Lower leg skin (tissue), 4 donors: ENCODE measurements at regions not wholly inside any gene's neighbourhood (a gene's known extent, or its start where the extent isn't known, plus 50 kb on each side); places are given as distances from the start of the nearest gene placed in this dataset.

Source experiments
- DNase-seq, 2 donors: peaks; one replicate each; pipeline ENCODE4 v3.0.0-alpha.2; 2019; ENCODE audit warnings: low spot score in 2 of 2
- H3K4me3 ChIP-seq: fragments of 200-600 bp; sonication (generic); 2 replicates; pipeline ENCODE4 v1.5.1; 2017; ENCODE audit warnings: mild to moderate bottlenecking, low read depth; ENCODE audit not compliant: poor library complexity, severe bottlenecking
- POLR2A ChIP-seq, 2 donors: fragments of 450-650 bp; IDR thresholded peaks; one replicate each; pipeline ENCODE4 v1.6.1; 2016 to 2017; ENCODE audit warnings: antibody characterized with exemption in 2 of 2, mild to moderate bottlenecking in 1 of 2, moderate library complexity in 1 of 2
- WGBS, 2 donors: methylation state at CpG; one replicate each; pipeline ENCODE4 v1.1.5; 2018; 5-methylcytosine and 5-hydroxymethylcytosine counted together
- intact Hi-C: fragments of 100-400 bp; cut with DNase I; formaldehyde crosslinking; loops from one replicate; pipeline ENCODE4 v1.15.0; 2023; ENCODE audit warnings: low total_unique reads
- TF ChIP-seq, protein P1 (sequence below), 3 donors: fragments of 450-650 bp; IDR thresholded peaks; one replicate each; pipeline ENCODE4 v1.5.1; 2016; ENCODE audit warnings: antibody characterized with exemption in 3 of 3, mild to moderate bottlenecking in 3 of 3, moderate library complexity in 2 of 3

DNA sequence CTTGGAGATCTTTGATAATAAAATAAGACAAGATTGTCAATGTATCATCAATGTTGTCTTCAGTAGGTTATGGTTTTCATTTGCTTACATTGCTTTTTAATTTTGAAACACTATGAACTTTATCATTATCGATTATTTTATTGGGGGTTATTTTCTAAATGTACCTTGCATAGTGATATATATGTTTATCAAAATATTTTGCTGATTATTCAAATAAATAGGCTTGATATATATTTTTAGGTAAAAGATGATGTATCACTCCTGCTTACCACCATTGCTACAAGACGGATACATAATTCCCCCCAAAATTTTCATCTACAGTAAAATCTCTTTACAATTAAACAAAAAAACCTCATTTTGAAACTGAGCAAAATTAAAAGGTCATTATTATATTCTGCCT is 293.8 kb downstream of the SUCLG1 start:
- H3K4me3 ChIP-seq: no peak overlapping the region
- DNase-seq: no peak
- TF ChIP-seq, protein P1, sequence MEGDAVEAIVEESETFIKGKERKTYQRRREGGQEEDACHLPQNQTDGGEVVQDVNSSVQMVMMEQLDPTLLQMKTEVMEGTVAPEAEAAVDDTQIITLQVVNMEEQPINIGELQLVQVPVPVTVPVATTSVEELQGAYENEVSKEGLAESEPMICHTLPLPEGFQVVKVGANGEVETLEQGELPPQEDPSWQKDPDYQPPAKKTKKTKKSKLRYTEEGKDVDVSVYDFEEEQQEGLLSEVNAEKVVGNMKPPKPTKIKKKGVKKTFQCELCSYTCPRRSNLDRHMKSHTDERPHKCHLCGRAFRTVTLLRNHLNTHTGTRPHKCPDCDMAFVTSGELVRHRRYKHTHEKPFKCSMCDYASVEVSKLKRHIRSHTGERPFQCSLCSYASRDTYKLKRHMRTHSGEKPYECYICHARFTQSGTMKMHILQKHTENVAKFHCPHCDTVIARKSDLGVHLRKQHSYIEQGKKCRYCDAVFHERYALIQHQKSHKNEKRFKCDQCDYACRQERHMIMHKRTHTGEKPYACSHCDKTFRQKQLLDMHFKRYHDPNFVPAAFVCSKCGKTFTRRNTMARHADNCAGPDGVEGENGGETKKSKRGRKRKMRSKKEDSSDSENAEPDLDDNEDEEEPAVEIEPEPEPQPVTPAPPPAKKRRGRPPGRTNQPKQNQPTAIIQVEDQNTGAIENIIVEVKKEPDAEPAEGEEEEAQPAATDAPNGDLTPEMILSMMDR (IDR thresholded peaks at IDR 0.05): no peak
- TF ChIP-seq POLR2A (IDR thresholded peaks at IDR 0.05): no peak
- 87 to 94% methylated on average over 2 of the region's 2 CpGs for WGBS, 2 donors
- intact Hi-C loops: no loop called here

DNA sequence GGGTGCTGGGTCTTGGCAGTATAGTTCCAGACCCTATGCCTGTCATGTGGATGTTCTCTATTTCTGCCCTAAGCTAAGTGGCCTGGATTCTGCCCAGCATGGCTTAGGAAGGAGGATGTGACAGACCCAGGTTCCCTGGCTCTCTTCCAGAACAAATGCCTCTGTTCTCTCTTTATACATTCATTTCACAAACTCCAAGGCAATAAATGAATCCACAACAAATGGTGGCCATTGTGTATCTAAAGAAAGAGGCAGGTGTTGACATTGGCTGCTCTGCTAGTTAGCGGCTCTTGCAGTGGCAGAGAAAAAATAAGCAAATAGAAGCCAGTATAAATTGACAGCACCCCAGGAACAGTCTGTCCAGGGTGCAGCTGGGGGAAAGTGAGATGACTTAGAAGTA is 298.6 kb downstream of the SUCLG1 start:
- WGBS, 2 donors: 82 to 86% methylated on average over 1 of the region's 1 CpG
- intact Hi-C loops: no loop called here
- TF ChIP-seq, protein P1 (IDR thresholded peaks at IDR 0.05): no peak
- no peak for TF ChIP-seq POLR2A (IDR thresholded peaks at IDR 0.05)
- H3K4me3 ChIP-seq: no peak overlapping the region
- DNase-seq: no peak

DNA sequence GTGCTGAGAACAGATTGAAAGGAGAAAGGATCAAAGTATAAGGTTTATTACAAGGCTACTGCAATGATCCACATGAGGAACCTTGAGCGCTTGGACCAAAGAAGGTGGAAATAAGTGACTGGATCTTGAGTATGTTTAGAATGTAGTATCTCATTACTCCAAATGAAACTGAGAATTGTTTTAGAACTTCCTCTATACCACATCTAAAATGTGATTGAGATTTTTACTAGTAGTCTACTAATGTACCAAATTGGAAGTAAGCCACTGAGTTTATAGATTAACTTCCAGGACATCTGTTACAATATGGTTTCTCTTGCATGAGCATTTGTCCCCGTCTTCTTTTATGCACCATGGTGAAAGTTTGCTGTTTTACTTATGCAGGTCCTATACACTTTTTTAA is 300.5 kb downstream of the SUCLG1 start:
- no peak for TF ChIP-seq POLR2A (IDR thresholded peaks at IDR 0.05)
- TF ChIP-seq, protein P1 (IDR thresholded peaks at IDR 0.05): no peak
- 86 to 94% methylated on average over 2 of the region's 2 CpGs for WGBS, 2 donors
- DNase-seq: no peak
- intact Hi-C loops: no loop called here
- H3K4me3 ChIP-seq: no peak overlapping the region

DNA sequence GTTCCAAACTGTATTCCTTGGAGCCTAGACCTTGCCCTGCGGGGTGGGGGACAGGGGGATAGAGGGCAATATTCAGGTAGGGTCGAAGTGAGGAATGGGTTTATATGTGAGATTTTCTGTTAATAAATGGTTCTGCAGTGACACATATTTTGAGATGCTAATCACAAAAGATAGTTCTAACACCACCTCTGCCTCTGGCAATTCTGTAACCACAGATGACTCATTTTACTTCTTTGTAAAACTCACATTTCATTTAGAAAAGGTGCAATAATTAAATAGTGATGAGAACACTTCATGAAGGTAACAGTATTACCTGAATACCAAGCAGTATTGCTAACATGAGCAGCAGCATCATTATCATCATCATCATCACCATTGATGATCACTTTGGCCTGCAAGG is 306.6 kb downstream of the SUCLG1 start:
- TF ChIP-seq POLR2A (IDR thresholded peaks at IDR 0.05): no peak
- TF ChIP-seq, protein P1 (IDR thresholded peaks at IDR 0.05): no peak
- no peak for DNase-seq
- intact Hi-C loops: no loop called here
- H3K4me3 ChIP-seq: no peak overlapping the region
- WGBS, 2 donors: 55 to 65% methylated on average over 2 of the region's 2 CpGs

DNA sequence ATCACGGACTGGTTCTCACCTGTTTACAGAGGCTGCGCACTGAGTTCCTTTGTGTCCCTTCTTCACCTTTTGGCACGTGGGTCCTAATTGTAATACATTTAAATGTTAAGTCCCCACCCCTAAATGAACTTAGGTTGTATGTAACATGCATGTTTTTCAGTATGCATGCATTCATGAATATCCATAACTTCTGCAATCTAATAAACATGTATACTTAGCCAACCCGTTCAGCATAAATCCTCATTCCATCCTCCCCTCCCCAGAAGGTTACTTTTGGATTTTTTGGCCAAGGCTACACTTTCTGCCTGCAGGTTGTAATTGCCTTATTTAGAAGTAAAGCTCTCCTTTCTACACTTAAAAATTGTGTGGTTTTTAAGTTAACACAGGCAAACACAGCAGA is 314.7 kb downstream of the SUCLG1 start:
- 79% methylated on average over 4 of the region's 4 CpGs for WGBS, 2 donors
- intact Hi-C loops: no loop called here
- DNase-seq: no peak
- TF ChIP-seq, protein P1 (IDR thresholded peaks at IDR 0.05): no peak
- no peak for TF ChIP-seq POLR2A (IDR thresholded peaks at IDR 0.05)
- H3K4me3 ChIP-seq: no peak overlapping the region

DNA sequence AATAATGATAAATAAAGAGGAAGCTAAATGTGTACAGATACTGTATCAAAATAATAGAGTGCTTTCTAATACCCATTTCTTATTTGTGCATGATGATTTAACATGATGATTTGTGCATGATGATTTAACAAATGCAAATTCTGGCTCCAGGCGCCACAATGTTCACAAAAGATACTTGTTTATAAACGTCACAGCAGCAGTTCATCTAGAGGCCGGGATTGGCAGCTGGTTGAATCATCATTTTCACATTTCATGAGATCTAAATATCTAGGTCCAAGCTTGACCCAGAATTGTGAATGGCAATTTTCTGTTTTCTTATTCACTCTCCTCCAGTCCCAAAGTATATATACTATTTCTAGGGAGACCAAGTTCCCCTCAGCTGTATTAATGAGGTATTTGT is 322.0 kb downstream of the SUCLG1 start:
- H3K4me3 ChIP-seq: no peak overlapping the region
- no peak for TF ChIP-seq POLR2A (IDR thresholded peaks at IDR 0.05)
- TF ChIP-seq, protein P1 (IDR thresholded peaks at IDR 0.05): no peak
- WGBS, 2 donors: 53 to 69% methylated on average over 3 of the region's 3 CpGs
- DNase-seq: no peak
- intact Hi-C loops: no loop called here
